ENCODE measurements at regions not wholly inside any gene's neighbourhood (a gene's known extent, or its start where the extent isn't known, plus 50 kb on each side); places are given as distances from the start of the nearest gene placed in this dataset.

- no peak for TF ChIP-seq POLR2A (IDR thresholded peaks at IDR 0.05; ENCODE audit: low read depth, low read length)
- TF ChIP-seq CHD1 (IDR thresholded peaks at IDR 0.05; ENCODE audit: low read depth, low read length), result no peak
- no peak for TF ChIP-seq CTCF (conservative IDR thresholded peaks at IDR 0.05; ENCODE audit: low read depth, low read length)
- no peak for TF ChIP-seq MAFK (IDR thresholded peaks at IDR 0.05; ENCODE audit: low read depth, low read length)
- TF ChIP-seq MAZ (IDR thresholded peaks at IDR 0.05; ENCODE audit: borderline replicate concordance, low read depth, low read length), result no peak
Measured at GRCh38 chr12:58720421-58720820, 199.9 kb downstream of the LRIG3 start.
